HG03460 (cell line): ENCODE measurements at regions not wholly inside any gene's neighbourhood (a gene's known extent, or its start where the extent isn't known, plus 50 kb on each side); places are given as distances from the start of the nearest gene placed in this dataset.

Experiments
- ATAC-seq: cut with Tn5 transposase; IDR thresholded peaks from one replicate; pipeline ENCODE4 v1.9.1; 2021; ENCODE audit not compliant: unreplicated experiment

- ATAC-seq = no peak
Measured at GRCh38 chr1:57835620-57836019, 411.8 kb upstream of the DAB1 start.

GRCh38 chr1:57833296-57833695 lies 409.4 kb upstream of the DAB1 start:
- ATAC-seq = no peak

- no peak for ATAC-seq
Measured at GRCh38 chr1:57832612-57833011, 408.8 kb upstream of the DAB1 start.

- ATAC-seq = no peak
Measured at GRCh38 chr1:57831624-57832023, 407.8 kb upstream of the DAB1 start.

- no peak for ATAC-seq
Measured at GRCh38 chr1:57826535-57826934, 402.7 kb upstream of the DAB1 start.

- no peak for ATAC-seq
Measured at GRCh38 chr1:57824535-57824934, 400.7 kb upstream of the DAB1 start.

GRCh38 chr1:57820356-57821095 lies 396.7 kb upstream of the DAB1 start:
- ATAC-seq = no peak

GRCh38 chr1:57819893-57820292 lies 396.0 kb upstream of the DAB1 start:
- no peak for ATAC-seq

GRCh38 chr1:57803586-57803985 lies 379.7 kb upstream of the DAB1 start:
- no peak for ATAC-seq

GRCh38 chr1:57800376-57800775 lies 376.5 kb upstream of the DAB1 start:
- no peak for ATAC-seq

GRCh38 chr1:57799490-57800115 lies 375.7 kb upstream of the DAB1 start:
- no peak for ATAC-seq

- no peak for ATAC-seq
Measured at GRCh38 chr1:57798543-57798942, 374.7 kb upstream of the DAB1 start.

GRCh38 chr1:57797084-57797483 lies 373.2 kb upstream of the DAB1 start:
- ATAC-seq = no peak

GRCh38 chr1:57796616-57797015 lies 372.8 kb upstream of the DAB1 start:
- no peak for ATAC-seq

- no peak for ATAC-seq
Measured at GRCh38 chr1:57795886-57796285, 372.0 kb upstream of the DAB1 start.

- no peak for ATAC-seq
Measured at GRCh38 chr1:57794078-57794477, 370.2 kb upstream of the DAB1 start.

GRCh38 chr1:57791497-57791896 lies 367.6 kb upstream of the DAB1 start:
- ATAC-seq = no peak

GRCh38 chr1:57789936-57790335 lies 366.1 kb upstream of the DAB1 start:
- ATAC-seq = no peak

- no peak for ATAC-seq
Measured at GRCh38 chr1:57788313-57788712, 364.5 kb upstream of the DAB1 start.

GRCh38 chr1:57784356-57784755 lies 360.5 kb upstream of the DAB1 start:
- no peak for ATAC-seq

GRCh38 chr1:57782357-57782756 lies 358.5 kb upstream of the DAB1 start:
- no peak for ATAC-seq

GRCh38 chr1:57772580-57773195 lies 348.8 kb upstream of the DAB1 start:
- no peak for ATAC-seq
